ENCODE measurements at regions not wholly inside any gene's neighbourhood (a gene's known extent, or its start where the extent isn't known, plus 50 kb on each side); places are given as distances from the start of the nearest gene placed in this dataset.
"Not testable (repeated sequence)": the region's sequence is repeated elsewhere in the genome, so short reads cannot be mapped to it uniquely, and the experiment has no call there.

GRCh38 chr5:174558190-174558589 is 166.2 kb upstream of the MSX2 start:
- no peak for DNase-seq (ENCODE audit: low spot score)

GRCh38 chr5:174559141-174559540 is 165.2 kb upstream of the MSX2 start:
- no peak for DNase-seq (ENCODE audit: low spot score)

GRCh38 chr5:174559566-174560090 is 164.8 kb upstream of the MSX2 start:
- DNase-seq (ENCODE audit: low spot score), result no peak

GRCh38 chr5:174560861-174561260 is 163.5 kb upstream of the MSX2 start:
- DNase-seq (ENCODE audit: low spot score), result no peak

- not testable (repeated sequence) for DNase-seq (ENCODE audit: low spot score)
Measured at GRCh38 chr5:174563040-174563439, 161.3 kb upstream of the MSX2 start.

GRCh38 chr5:174563899-174564298 is 160.5 kb upstream of the MSX2 start:
- DNase-seq (ENCODE audit: low spot score), result no peak

- DNase-seq (ENCODE audit: low spot score), result no peak
Measured at GRCh38 chr5:174567506-174568141, 156.8 kb upstream of the MSX2 start.

GRCh38 chr5:174570662-174571061 is 153.7 kb upstream of the MSX2 start:
- DNase-seq (ENCODE audit: low spot score), result no peak

- DNase-seq (ENCODE audit: low spot score), result no peak
Measured at GRCh38 chr5:174571662-174572397, 152.6 kb upstream of the MSX2 start.

GRCh38 chr5:174572591-174572990 is 151.8 kb upstream of the MSX2 start:
- no peak for DNase-seq (ENCODE audit: low spot score)

GRCh38 chr5:174573221-174573994 is 151.0 kb upstream of the MSX2 start:
- DNase-seq (ENCODE audit: low spot score), result no peak

- no peak for DNase-seq (ENCODE audit: low spot score)
Measured at GRCh38 chr5:174575043-174575442, 149.3 kb upstream of the MSX2 start.

GRCh38 chr5:174576042-174576441 is 148.3 kb upstream of the MSX2 start:
- DNase-seq (ENCODE audit: low spot score), result no peak

- no peak for DNase-seq (ENCODE audit: low spot score)
Measured at GRCh38 chr5:174581479-174581878, 142.9 kb upstream of the MSX2 start.

GRCh38 chr5:174581894-174582293 is 142.5 kb upstream of the MSX2 start:
- DNase-seq (ENCODE audit: low spot score), result no peak

GRCh38 chr5:174583071-174583470 is 141.3 kb upstream of the MSX2 start:
- DNase-seq (ENCODE audit: low spot score), result no peak

GRCh38 chr5:174585472-174585871 is 138.9 kb upstream of the MSX2 start:
- no peak for DNase-seq (ENCODE audit: low spot score)

GRCh38 chr5:174586163-174586562 is 138.2 kb upstream of the MSX2 start:
- DNase-seq (ENCODE audit: low spot score), result not testable (repeated sequence)

- no peak for DNase-seq (ENCODE audit: low spot score)
Measured at GRCh38 chr5:174589011-174589410, 135.4 kb upstream of the MSX2 start.

GRCh38 chr5:174589599-174589998 is 134.8 kb upstream of the MSX2 start:
- DNase-seq (ENCODE audit: low spot score), result no peak

- DNase-seq (ENCODE audit: low spot score), result no peak
Measured at GRCh38 chr5:174590820-174591219, 133.6 kb upstream of the MSX2 start.

- no peak for DNase-seq (ENCODE audit: low spot score)
Measured at GRCh38 chr5:174596429-174596828, 128.0 kb upstream of the MSX2 start.

- DNase-seq (ENCODE audit: low spot score), result no peak
Measured at GRCh38 chr5:174599992-174600391, 124.4 kb upstream of the MSX2 start.
